GM23338 (cell line): ENCODE measurements at regions not wholly inside any gene's neighbourhood (a gene's known extent, or its start where the extent isn't known, plus 50 kb on each side); places are given as distances from the start of the nearest gene placed in this dataset.

ENCODE experiments used
- EZH2phosphoT487 ChIP-seq: fragments of 200-600 bp; sonication (generic); IDR thresholded peaks from one replicate; pipeline ENCODE4 v1.8.1; 2018; ENCODE audit warnings: antibody characterized with exemption; ENCODE audit not compliant: unreplicated experiment
- JUNB ChIP-seq: IDR thresholded peaks from one replicate; pipeline ENCODE4 v1.6.1; 2016; ENCODE audit warnings: antibody characterized with exemption; ENCODE audit not compliant: unreplicated experiment
- NANOG ChIP-seq: IDR thresholded peaks from 2 replicates; pipeline ENCODE4 v1.6.1; 2016; ENCODE audit warnings: antibody characterized with exemption, borderline replicate concordance
- POLR2AphosphoS5 ChIP-seq: IDR thresholded peaks from 2 replicates; pipeline ENCODE4 v1.6.1; 2016; ENCODE audit warnings: antibody characterized with exemption, low read depth
- TF ChIP-seq, protein P1 (sequence below), 2 experiments: fragments of 200-600 bp in 1 of 2; sonication (generic) in 1 of 2; conservative IDR thresholded peaks; 2 replicates each; pipeline versions ENCODE4 v1.5.1 to v1.6.1; 2016 to 2017; ENCODE audit warnings: antibody characterized with exemption in 2 of 2, low read depth in 2 of 2, mild to moderate bottlenecking in 2 of 2, moderate library complexity in 1 of 2
- TF ChIP-seq, protein P2 (sequence below): IDR thresholded peaks from one replicate; pipeline ENCODE4 v1.6.1; 2018; ENCODE audit warnings: antibody characterized with exemption; ENCODE audit not compliant: unreplicated experiment

GRCh38 chr11:59266491-59266890, 53.8 kb upstream of the MPEG1 start:
- TF ChIP-seq, protein P1, sequence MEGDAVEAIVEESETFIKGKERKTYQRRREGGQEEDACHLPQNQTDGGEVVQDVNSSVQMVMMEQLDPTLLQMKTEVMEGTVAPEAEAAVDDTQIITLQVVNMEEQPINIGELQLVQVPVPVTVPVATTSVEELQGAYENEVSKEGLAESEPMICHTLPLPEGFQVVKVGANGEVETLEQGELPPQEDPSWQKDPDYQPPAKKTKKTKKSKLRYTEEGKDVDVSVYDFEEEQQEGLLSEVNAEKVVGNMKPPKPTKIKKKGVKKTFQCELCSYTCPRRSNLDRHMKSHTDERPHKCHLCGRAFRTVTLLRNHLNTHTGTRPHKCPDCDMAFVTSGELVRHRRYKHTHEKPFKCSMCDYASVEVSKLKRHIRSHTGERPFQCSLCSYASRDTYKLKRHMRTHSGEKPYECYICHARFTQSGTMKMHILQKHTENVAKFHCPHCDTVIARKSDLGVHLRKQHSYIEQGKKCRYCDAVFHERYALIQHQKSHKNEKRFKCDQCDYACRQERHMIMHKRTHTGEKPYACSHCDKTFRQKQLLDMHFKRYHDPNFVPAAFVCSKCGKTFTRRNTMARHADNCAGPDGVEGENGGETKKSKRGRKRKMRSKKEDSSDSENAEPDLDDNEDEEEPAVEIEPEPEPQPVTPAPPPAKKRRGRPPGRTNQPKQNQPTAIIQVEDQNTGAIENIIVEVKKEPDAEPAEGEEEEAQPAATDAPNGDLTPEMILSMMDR (conservative IDR thresholded peaks at IDR 0.05; ENCODE audit: low read depth in 2 of 2): no peak
- TF ChIP-seq POLR2AphosphoS5 (no peak), EZH2phosphoT487 (no peak), JUNB (no peak), NANOG (no peak)
- TF ChIP-seq, protein P2, sequence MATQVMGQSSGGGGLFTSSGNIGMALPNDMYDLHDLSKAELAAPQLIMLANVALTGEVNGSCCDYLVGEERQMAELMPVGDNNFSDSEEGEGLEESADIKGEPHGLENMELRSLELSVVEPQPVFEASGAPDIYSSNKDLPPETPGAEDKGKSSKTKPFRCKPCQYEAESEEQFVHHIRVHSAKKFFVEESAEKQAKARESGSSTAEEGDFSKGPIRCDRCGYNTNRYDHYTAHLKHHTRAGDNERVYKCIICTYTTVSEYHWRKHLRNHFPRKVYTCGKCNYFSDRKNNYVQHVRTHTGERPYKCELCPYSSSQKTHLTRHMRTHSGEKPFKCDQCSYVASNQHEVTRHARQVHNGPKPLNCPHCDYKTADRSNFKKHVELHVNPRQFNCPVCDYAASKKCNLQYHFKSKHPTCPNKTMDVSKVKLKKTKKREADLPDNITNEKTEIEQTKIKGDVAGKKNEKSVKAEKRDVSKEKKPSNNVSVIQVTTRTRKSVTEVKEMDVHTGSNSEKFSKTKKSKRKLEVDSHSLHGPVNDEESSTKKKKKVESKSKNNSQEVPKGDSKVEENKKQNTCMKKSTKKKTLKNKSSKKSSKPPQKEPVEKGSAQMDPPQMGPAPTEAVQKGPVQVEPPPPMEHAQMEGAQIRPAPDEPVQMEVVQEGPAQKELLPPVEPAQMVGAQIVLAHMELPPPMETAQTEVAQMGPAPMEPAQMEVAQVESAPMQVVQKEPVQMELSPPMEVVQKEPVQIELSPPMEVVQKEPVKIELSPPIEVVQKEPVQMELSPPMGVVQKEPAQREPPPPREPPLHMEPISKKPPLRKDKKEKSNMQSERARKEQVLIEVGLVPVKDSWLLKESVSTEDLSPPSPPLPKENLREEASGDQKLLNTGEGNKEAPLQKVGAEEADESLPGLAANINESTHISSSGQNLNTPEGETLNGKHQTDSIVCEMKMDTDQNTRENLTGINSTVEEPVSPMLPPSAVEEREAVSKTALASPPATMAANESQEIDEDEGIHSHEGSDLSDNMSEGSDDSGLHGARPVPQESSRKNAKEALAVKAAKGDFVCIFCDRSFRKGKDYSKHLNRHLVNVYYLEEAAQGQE: no peak
